Activated naive CD8-positive, alpha-beta T cell treated with anti-CD3 and anti-CD28 coated beads, Interleukin-2, amount 50 U/mL, for 24 hours (primary cell): ENCODE measurements at regions not wholly inside any gene's neighbourhood (a gene's known extent, or its start where the extent isn't known, plus 50 kb on each side); places are given as distances from the start of the nearest gene placed in this dataset.

Source experiments
- ATAC-seq: fragments of 150-1000 bp; cut with Tn5 transposase; one replicate; pipeline ENCODE4 v1.10.0; 2021
- DNase-seq: peaks from one replicate; pipeline ENCODE4 v3.0.0; 2021
- H3K27ac Mint-ChIP-seq: one replicate; pipeline ENCODE4 v1.8.0; 2021; ENCODE audit warnings: mild to moderate bottlenecking, mixed read lengths
- H3K27me3 Mint-ChIP-seq: one replicate; pipeline ENCODE4 v1.8.0; 2021; ENCODE audit warnings: mixed read lengths
- H3K36me3 Mint-ChIP-seq: one replicate; pipeline ENCODE4 v1.8.0; 2021; ENCODE audit warnings: low read depth, mixed read lengths
- H3K4me1 Mint-ChIP-seq: one replicate; pipeline ENCODE4 v1.8.0; 2021; ENCODE audit warnings: mixed read lengths
- H3K4me3 Mint-ChIP-seq: one replicate; pipeline ENCODE4 v1.8.0; 2021; ENCODE audit warnings: mild to moderate bottlenecking, moderate library complexity, mixed read lengths
- H3K9me3 Mint-ChIP-seq: one replicate; pipeline ENCODE4 v1.8.0; 2021; ENCODE audit warnings: mixed read lengths

DNA sequence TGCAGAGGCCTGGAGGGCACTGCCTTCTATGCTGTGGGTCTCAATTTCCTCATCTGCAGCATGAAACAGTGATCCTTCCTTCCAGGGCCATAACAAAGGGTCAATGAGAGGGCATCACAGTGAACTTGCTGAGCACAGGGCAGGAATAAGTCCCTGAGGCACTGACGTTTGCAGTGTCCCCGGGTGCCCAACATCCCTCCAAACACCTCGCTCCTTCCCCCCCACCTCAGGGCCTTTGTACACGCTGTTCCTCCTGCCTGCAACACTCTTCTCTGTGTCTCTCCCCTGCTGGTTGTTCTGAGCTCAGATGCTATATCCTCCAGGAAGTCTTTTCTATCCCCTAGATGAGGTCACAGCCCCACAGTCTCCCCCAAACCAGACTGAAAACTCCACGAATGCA, 59.7 kb upstream of the TCF20 start:
- Mint-ChIP-seq H3K9me3 (no peaks in the 10 kb centered on the region), H3K36me3 (no peaks in the 10 kb centered on the region), H3K27ac (no peak overlapping the region), H3K4me3 (no peak overlapping the region), H3K4me1 (peaks cover 25% of the 10 kb centered on the region), H3K27me3 (peaks cover 2% of the 10 kb centered on the region)
- DNase-seq: no peak
- ATAC-seq: no peak

DNA sequence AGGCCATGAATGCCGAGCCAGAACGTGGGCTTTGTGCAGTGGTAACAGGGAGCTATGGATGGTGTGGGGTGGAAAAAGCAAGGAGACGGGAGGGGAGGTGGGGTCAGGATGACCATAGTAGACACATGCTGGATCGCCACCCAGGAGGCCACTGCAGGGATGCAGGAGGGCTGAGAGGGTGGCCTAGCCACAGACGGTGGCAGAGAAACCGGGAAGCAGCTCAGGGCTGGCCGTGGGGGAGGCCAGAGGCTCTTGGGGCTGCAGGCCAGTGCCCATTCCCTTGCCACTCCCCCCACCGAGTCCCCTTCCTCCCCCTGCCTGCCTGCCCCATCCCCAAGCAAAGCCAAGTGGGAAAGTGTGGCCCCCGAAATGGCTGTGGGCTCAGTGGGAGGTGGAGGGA, 59.1 kb upstream of the TCF20 start:
- peaks cover 29% of the 10 kb centered on the region for H3K4me1 Mint-ChIP-seq
- ATAC-seq: no peak
- H3K27ac Mint-ChIP-seq: no peak overlapping the region

DNA sequence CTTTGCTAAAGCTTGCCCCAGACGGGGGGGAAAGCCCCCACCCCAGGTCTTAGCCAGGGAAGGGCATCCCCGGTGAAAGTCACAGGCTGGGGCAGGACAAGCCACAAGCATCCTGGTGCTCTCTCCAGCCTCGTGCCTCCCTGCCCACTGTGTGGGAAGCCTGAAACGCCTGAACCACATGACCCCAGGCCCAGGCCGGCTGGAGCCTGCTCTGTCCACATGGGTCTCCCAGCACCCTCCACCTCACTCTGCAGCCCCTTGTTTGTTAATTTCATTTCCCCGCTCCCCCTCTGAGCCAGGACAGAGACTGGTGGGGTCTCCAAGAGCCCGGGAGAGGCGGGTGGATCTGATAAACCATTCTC, 58.3 kb upstream of the TCF20 start:
- no peak overlapping the region for H3K4me3 Mint-ChIP-seq
- DNase-seq (no peak), ATAC-seq (no peak)
- peaks cover 4% of the 10 kb centered on the region for H3K9me3 Mint-ChIP-seq
- H3K4me1 Mint-ChIP-seq: peaks cover 32% of the 10 kb centered on the region
- H3K36me3 Mint-ChIP-seq: no peaks in the 10 kb centered on the region
- no peak overlapping the region for H3K27ac Mint-ChIP-seq
- peaks cover 2% of the 10 kb centered on the region for H3K27me3 Mint-ChIP-seq

More for the DNA sequence above, 59.1 kb upstream of the TCF20 start:
- Mint-ChIP-seq H3K4me3 (no peak overlapping the region), H3K36me3 (no peaks in the 10 kb centered on the region), H3K9me3 (peaks cover 2% of the 10 kb centered on the region), H3K27me3 (peaks cover 2% of the 10 kb centered on the region)
- DNase-seq: no peak

DNA sequence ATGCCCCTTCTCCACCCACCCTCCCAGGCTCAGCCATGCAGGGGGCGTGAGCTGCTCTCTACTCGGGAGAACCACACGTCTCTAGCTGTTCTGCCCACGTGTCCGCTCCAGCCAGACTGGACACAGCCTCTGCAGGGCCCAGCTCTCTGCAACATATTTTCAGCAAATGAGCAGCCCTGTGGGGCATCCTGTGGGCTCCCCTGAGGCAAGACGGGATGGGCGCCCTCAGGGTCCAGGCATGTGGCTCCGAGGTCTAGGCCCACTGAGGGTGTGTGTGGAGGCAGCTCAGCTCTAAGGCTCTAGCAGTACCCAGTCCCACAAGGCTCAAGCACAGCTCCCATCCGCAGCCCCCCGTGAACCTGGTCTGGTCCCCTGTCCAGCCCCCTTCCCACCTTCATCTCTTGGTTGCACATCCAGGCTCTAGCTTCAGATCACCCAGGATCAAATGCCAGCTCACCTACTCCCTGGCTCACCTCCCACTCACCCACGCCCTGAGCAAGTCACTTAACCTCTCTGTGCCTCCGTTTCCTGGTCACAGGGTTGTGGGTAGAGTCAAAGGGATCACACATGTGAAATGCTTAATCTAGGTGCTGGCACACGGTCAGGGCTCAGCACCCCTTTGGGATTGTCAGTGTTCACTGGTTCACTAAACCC, 57.8 kb upstream of the TCF20 start:
- peaks cover 36% of the 10 kb centered on the region for H3K4me1 Mint-ChIP-seq
- H3K36me3 Mint-ChIP-seq: no peaks in the 10 kb centered on the region
- no peak overlapping the region for H3K4me3 Mint-ChIP-seq
- DNase-seq (no peak), ATAC-seq (peak; percentile 62)
- H3K27me3 Mint-ChIP-seq: peaks cover 2% of the 10 kb centered on the region
- H3K9me3 Mint-ChIP-seq: peaks cover 4% of the 10 kb centered on the region
- H3K27ac Mint-ChIP-seq: no peak overlapping the region

DNA sequence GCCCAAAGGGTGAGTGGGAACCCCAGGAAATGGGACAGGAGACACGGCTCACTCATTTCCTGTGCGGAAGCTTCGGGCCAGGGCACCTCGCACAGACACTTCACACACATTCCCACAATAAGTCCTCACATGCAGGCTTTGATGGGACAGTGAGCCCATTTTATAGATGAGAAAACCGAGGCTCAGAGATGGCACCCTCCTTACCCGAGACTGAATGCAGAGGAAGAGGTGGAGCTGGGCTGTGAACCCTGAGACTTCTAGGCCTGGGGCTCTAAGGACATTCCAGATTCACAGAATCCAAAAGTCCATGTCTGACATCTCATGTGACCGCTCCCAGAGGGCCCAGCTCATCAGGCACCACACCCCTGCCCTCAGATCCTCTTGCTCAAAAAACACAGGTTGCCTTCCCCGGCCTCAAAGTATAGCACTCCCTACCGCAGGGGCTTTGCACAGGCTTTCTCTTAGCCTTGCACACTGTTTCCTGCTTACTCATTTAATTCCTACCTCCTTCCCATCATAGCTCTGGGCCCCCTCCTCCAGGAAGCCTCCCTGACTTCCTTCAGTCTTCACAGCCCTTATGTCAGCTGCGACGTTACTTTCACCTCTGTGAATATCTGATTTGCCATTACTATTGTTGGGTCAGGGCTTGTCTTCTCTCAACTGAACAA, 57.1 kb upstream of the TCF20 start:
- Mint-ChIP-seq H3K27me3 (peaks cover 2% of the 10 kb centered on the region), H3K4me3 (no peak overlapping the region), H3K27ac (no peak overlapping the region), H3K36me3 (no peaks in the 10 kb centered on the region), H3K9me3 (peaks cover 4% of the 10 kb centered on the region), H3K4me1 (peaks cover 36% of the 10 kb centered on the region)
- no peak for ATAC-seq
- DNase-seq: no peak

DNA sequence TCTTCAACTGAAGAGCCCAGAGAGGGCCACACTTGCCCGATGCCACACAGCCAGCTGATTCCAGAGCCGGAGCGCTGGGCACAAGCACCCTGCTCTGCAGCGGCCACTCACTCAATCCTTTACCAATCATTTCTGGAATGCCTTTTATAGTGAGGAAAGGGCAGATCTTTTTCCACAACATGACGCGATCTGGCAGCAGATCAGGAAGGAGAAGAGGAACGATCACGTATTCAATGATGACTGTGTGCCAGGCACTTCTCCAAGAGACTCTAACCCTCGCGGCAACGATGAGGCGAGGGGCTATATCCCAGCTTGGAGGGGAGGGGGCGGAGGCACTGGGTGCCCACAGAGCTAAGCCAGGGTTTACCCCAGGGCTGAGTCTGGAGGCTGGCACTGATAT, 56.3 kb upstream of the TCF20 start:
- DNase-seq (no peak), ATAC-seq (no peak)
- Mint-ChIP-seq H3K4me3 (no peak overlapping the region), H3K27me3 (peaks cover 4% of the 10 kb centered on the region), H3K9me3 (peaks cover 4% of the 10 kb centered on the region), H3K4me1 (peaks cover 36% of the 10 kb centered on the region), H3K27ac (no peak overlapping the region), H3K36me3 (no peaks in the 10 kb centered on the region)

DNA sequence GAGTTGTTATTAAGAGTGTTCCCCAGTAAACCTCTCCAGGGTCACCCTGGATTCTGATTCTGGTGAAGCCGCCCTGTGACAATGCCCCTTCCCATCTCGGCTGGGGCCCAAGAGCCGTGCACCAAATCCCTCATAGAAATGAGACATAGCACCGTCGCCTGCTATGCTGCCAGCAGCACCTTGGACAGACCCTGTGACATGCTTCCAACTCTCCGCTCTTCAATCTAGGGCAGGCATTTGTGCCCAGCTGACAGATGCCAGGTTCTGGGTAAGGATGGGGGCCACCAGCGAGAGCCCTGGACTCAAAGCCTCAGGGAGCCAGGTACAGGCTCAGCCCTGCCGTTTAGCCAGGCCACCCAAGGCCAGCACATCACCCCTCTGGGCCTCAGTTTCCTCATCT, 55.8 kb upstream of the TCF20 start:
- ATAC-seq (no peak), DNase-seq (no peak)
- Mint-ChIP-seq H3K4me1 (peaks cover 36% of the 10 kb centered on the region), H3K4me3 (no peak overlapping the region), H3K36me3 (no peaks in the 10 kb centered on the region), H3K27ac (no peak overlapping the region), H3K9me3 (peaks cover 4% of the 10 kb centered on the region), H3K27me3 (peaks cover 4% of the 10 kb centered on the region)

DNA sequence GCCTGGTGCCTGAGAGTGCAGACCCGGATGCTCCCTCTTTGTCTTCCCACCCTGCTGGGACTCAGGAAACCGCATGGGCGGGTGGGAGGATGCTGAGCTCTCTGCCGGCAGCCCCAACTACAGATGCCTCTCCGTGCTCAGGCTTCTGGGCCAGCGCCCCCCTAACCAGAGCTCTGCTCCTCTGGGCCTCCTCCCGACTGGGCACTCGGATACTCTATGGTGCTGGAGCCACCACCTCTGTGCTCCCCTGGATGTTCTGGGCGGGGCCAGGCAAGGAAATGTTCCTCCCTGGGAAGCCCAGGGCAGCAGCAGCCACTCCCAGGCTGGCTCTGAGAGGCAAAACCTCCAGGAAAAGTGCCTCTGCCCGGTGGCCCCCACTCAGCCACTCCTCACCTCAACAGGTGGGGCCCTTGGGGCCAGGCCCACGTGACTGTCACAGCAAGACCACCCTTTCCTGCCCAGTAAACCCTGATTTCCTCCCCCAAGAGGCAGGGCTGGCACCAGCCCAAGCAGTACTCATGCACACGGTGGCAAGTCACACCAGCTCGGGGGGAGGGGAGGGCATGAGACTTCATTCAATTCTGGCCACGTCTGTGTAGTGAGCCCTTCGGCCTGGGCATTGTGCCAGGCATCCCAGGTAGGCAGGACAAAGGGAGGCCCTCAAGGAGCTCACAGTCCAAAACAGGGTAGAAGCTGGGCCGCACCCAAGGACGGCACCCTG, 54.7 kb upstream of the TCF20 start:
- Mint-ChIP-seq H3K4me1 (peaks cover 36% of the 10 kb centered on the region), H3K27ac (no peak overlapping the region), H3K27me3 (peaks cover 4% of the 10 kb centered on the region), H3K4me3 (no peak overlapping the region), H3K9me3 (peaks cover 4% of the 10 kb centered on the region), H3K36me3 (no peaks in the 10 kb centered on the region)
- no peak for DNase-seq
- ATAC-seq: no peak

DNA sequence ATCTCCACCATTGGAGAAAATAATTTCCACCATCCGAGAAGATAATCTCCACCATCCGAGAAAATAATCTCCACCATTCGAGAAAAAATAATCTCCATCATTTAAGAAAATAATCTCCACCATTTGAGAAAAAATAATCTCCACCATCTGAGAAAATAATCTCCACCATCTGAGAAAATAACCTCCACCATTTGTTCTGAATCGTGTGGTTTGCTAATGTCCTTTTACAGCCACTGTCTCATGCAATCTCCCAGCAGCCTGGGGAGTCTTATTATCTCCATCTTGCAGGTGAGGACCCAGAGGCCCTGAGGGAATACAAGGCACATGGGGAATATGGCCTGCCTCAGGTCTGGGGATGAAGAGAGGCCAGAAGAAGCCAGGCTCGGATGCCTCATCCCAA, 54.1 kb upstream of the TCF20 start:
- H3K27ac Mint-ChIP-seq: peak overlapping the region; percentile 7
- H3K36me3 Mint-ChIP-seq: no peaks in the 10 kb centered on the region
- ATAC-seq (no peak), DNase-seq (no peak)
- H3K4me1 Mint-ChIP-seq: peaks cover 36% of the 10 kb centered on the region
- peak overlapping the region; percentile 4 for H3K4me3 Mint-ChIP-seq
- H3K9me3 Mint-ChIP-seq: peaks cover 4% of the 10 kb centered on the region
- peaks cover 4% of the 10 kb centered on the region for H3K27me3 Mint-ChIP-seq

DNA sequence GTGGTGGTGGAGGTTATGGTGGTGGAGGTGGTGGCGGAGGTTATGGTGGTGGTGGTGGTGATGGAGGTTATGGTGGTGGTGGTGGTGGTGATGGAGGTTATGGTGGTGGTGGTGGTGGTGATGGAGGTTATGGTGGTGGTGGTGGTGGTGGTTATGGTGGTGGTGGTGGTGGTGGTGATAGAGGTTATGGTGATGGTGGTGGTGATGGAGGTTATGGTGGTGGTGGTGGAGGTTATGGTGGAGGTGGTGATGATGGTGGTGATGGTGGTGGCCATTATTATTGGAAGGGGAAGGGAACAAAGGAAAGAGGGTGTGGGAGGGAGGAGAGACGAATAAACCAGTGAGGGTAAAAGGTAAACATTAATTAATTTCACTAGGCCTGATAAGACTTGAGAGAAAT, 53.5 kb upstream of the TCF20 start:
- peaks cover 36% of the 10 kb centered on the region for H3K4me1 Mint-ChIP-seq
- H3K4me3 Mint-ChIP-seq: no peak overlapping the region
- H3K27me3 Mint-ChIP-seq: peaks cover 4% of the 10 kb centered on the region
- ATAC-seq (no peak), DNase-seq (no peak)
- H3K27ac Mint-ChIP-seq: no peak overlapping the region
- no peaks in the 10 kb centered on the region for H3K36me3 Mint-ChIP-seq
- peaks cover 4% of the 10 kb centered on the region for H3K9me3 Mint-ChIP-seq

DNA sequence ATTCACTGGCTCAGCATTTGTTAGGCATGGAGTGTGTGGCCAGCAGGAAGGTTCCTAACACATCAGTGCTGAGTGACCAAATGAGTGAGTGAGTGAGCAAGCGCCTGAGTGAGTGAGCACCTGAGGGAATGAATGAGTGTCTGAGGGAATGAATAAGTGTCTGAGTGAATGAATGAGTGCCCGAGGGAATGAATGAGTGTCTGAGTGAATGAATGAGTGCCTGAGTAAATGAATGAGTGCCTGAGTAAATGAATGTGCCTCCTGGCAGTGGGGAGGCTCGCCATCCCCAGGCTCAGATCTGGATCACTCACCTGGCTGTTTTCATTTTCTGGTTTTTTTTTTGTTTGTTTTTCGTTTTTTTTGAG, 52.1 kb upstream of the TCF20 start:
- ATAC-seq (no peak), DNase-seq (no peak)
- peaks cover 2% of the 10 kb centered on the region for H3K27me3 Mint-ChIP-seq
- H3K4me3 Mint-ChIP-seq: no peak overlapping the region
- peaks cover 4% of the 10 kb centered on the region for H3K9me3 Mint-ChIP-seq
- peaks cover 23% of the 10 kb centered on the region for H3K4me1 Mint-ChIP-seq
- no peaks in the 10 kb centered on the region for H3K36me3 Mint-ChIP-seq
- H3K27ac Mint-ChIP-seq: no peak overlapping the region

DNA sequence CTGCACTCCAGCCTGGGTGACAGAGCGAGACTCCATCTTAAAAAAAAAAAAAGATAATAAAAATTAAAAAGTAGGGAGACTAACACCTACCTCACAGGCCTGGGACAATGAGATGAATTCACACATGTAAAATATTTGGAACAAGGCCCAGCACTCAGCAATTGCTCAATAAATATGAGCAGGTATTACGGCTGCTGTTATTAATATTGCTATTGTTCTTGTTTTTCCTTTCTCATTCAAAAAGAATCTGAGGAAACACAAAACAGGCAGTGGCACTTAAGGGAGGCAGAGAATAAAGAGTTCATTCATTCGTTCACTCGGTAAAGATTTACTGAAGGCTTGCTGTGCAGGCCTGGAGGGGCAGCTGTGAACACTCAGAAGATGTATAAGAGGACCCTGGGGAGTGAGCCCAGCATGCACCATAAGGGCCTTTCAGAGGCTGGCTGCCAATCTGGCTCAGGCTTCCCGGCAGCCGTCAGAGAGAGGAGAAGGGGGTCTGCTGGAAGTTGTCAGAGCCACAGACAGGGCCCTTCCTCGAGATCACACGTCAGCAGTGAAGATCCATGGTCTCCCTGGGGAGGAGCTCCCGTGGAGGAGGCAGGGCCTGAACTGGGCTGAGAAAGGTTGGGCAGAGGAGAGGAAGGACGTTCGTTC, 51.6 kb upstream of the TCF20 start:
- peaks cover 2% of the 10 kb centered on the region for H3K27me3 Mint-ChIP-seq

DNA sequence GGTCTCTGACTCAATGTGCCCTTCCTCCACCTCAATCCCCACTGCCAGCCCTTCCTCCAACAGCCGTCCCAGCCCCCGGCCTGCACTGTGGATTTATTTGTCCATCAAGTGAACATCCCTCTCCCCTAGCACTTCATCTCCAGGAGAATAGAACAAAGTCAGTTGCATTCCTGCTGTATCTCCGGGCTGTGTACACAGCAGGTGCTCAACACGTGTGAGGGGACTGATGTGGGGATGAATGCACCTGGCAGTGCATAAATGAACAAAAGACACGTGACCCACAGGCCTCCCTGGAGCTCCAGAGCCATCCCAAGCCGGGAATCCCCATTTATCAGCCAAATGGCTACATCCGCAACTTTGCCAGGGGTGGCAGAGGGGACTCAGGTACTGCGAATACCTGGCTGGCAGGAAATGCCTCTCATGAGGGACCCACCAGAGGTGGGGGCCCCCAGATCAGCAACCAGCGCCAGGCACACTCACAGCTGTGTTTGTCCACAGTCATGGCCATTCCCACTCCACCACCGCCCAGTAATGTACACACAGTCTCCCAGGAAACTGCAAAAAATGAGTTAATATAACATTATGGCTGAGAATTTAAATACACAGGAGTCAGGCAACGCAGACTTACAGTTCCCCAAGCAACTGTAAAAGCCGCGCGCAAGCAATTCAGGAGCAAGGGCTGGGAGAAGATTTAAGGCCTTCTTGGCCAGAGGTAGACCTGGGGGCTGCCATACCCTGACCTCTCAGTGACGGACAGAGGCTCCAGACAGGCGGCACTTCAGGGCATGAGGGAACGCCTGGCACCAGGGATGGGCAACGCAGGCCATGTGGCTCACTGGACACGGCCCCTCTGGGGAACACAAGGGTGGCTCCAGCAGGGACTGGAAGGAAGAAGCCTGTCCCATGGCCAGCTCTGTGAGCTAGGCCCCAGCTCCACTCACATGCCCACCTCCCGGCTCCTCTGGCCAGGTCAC, 50.3 kb upstream of the TCF20 start:
- H3K36me3 Mint-ChIP-seq: no peaks in the 10 kb centered on the region
- H3K4me3 Mint-ChIP-seq: no peak overlapping the region
- H3K4me1 Mint-ChIP-seq: peaks cover 28% of the 10 kb centered on the region
- H3K27ac Mint-ChIP-seq: no peak overlapping the region
- H3K27me3 Mint-ChIP-seq: peaks cover 2% of the 10 kb centered on the region
- ATAC-seq (no peak), DNase-seq (no peak)
- peaks cover 4% of the 10 kb centered on the region for H3K9me3 Mint-ChIP-seq

More for the DNA sequence above, 51.6 kb upstream of the TCF20 start:
- H3K4me1 Mint-ChIP-seq: peaks cover 24% of the 10 kb centered on the region
- peaks cover 4% of the 10 kb centered on the region for H3K9me3 Mint-ChIP-seq
- H3K36me3 Mint-ChIP-seq: no peaks in the 10 kb centered on the region
- H3K4me3 Mint-ChIP-seq: no peak overlapping the region
- no peak overlapping the region for H3K27ac Mint-ChIP-seq
- ATAC-seq (no peak), DNase-seq (no peak)
